H4 (cell line): ENCODE measurements at regions not wholly inside any gene's neighbourhood (a gene's known extent, or its start where the extent isn't known, plus 50 kb on each side); places are given as distances from the start of the nearest gene placed in this dataset.
A peak's percentile ranks its signal among the peaks of the same experiment; 100 is the strongest.

Experiments used
- DNase-seq: peaks from one replicate; pipeline ENCODE4 v3.0.0-alpha.2; 2015; ENCODE audit warnings: low spot score

- no peak for DNase-seq
Measured at GRCh38 chr18:25445430-25445829, 93.5 kb upstream of the ZNF521 start.

- DNase-seq, result no peak
Measured at GRCh38 chr18:25443776-25444175, 91.8 kb upstream of the ZNF521 start.

DNA sequence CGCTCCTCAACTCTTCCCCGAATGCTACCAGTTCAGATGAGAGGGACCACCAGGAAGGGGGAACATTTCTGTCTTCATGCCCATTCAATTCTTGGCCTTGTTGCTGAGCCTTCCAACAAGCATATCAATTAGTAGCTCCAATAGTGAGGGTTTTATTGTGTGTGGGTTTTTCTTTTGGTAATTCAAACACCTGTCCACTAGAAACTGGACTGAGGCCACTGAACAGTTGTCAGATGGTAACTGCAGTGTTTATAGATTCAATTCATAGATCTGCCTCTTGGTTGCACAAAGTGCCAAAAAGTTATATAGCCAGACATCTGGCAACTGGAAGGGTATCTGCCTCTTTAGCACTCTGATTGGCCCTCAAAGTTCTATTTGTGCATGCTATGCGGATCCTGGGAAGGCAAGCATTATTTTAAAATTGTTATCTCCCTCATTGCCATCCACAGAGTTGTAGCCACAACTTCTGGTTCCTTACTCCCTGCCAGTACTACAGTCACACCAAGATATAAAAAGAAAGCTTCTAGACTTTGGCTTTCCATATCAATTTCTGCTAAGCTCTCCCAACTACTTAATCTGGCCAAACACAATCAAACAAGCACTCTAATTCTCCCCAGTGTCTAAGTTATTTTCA is 83.3 kb upstream of the ZNF521 start:
- DNase-seq, result no peak

DNA sequence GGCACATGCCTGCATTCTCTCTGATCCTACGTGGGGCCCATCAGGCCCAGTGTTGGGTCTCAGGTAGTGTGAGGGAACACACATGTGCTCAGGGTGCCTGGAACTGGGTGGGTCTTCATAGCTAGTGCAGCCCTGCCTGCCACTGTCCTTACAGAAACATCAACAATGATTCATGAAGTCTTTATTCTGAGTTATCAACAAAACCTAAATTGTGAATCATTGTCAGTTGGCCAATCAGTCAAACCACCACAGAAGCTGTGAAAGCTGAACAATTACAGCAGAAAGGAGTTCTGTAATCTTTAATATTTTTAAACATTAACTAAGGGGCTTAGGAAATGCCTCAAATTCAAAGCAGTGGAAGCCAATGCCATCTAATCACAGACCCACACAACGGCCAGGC is 82.8 kb upstream of the ZNF521 start:
- DNase-seq, result no peak

DNA sequence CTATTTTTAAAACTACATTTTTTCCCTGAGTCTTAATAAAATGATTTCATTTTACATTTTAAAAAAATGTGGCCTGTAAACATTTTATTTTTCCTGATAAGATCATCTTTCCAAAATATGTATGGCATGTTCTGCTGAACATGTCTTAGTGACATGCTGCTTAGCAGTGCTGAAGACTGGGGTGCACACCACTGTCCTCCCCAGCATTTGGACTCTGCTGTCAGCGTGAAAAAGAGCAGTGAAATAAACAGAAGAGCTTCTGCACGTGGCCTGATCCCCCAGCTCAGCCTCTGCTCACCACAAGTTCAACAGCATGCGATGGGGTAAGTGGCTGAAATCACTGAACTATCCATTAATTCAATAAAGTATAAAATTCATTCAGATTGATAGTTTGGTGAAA is 81.6 kb upstream of the ZNF521 start:
- no peak for DNase-seq

DNA sequence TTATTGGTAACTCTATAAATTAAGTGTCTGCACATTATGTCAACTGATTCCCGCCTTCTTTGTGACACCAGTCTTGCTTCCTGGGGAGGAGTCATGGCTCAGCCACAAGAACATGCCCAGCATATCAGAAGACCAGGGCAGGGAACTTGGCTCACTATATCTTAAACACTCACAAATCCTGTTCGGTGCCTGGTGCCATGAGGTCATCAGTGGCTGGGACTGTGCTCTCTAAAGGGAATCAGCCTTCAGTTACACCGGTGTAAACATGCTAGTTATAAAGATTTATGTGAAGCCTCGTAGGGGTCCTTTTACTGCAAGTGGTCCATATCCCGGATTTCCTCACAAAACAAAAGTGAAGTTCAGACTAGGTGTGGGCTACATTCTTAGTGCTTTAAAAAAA is 73.1 kb upstream of the ZNF521 start:
- peak; percentile 9 for DNase-seq

- DNase-seq, result no peak
Measured at GRCh38 chr18:25423760-25424159, 71.8 kb upstream of the ZNF521 start.

DNA sequence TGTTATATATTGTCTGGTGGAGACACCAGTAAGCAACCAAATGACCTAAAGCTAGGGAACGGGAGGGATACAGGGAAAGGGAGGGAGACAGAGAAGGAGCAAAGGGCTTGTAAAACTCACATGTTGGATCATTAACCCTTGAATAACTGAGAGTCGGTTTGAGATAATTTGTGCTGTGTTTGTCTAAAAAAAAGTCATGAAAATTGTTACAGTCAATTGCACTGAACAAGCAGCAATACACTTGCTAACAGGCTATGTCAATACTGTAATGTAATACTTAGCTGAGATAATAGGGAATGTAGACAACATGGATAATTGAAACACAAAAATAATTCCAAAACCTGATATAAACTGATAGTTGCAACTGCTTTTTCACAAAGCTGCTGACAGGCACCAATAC is 71.3 kb upstream of the ZNF521 start:
- DNase-seq, result no peak

GRCh38 chr18:25422230-25422629 is 70.3 kb upstream of the ZNF521 start:
- DNase-seq, result no peak

DNA sequence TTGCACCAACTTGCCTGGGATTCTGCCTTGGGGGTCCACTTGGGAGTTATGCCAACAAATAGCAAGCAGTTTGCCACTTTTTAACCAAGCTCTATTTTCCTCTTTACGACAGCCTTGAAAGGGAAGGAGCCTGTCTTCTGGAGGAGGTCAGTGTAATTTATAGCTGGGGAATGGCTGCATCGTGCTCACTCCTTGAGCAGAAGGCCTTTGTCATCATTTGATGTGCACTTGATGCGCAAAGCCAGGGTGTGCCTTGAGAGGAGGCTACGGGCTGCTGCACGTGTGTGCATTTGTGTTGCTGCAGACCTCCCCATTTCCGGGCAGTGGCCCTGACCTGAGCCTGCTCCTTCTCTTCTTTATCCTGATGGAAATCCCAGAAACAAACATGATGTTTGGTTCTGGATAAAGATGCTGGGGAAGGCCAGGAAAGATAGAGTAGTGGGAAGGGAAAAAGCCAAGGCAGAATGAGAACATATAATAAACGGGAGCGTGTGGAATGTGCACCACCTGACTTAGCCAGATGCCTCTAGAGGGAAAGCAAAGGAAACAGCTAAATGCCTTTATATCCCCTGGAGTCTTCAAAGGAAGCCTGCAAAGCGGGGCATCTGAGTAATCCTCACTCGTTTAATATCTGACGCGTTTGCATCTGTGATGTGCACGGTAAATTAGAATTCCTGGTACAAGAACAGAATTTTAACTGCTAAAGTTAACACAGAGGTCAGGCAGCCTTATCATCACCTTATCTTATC is 68.3 kb upstream of the ZNF521 start:
- DNase-seq, result no peak

- no peak for DNase-seq
Measured at GRCh38 chr18:25416374-25416773, 64.4 kb upstream of the ZNF521 start.

- no peak for DNase-seq
Measured at GRCh38 chr18:25409971-25410370, 58.0 kb upstream of the ZNF521 start.

DNA sequence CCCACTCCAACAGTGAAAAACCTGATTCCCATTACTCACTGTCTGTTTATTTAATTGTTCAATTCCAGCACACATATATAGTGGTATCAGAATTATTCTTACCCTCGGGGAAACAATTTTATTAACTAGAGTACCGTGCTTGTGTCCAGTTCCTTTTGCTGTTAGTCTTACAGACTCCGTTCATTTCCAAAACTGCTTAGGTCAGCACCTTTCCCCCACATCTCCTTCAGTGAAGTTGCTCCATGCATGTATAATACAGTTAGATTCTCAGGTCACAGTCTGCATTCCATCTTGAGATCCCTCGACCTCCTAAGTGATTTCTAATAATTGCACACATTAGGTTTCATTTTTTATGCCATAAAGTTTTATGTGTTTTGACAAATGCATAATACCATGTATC is 56.3 kb upstream of the ZNF521 start:
- no peak for DNase-seq
